ENCODE measurements at regions not wholly inside any gene's neighbourhood (a gene's known extent, or its start where the extent isn't known, plus 50 kb on each side); places are given as distances from the start of the nearest gene placed in this dataset.

DNA sequence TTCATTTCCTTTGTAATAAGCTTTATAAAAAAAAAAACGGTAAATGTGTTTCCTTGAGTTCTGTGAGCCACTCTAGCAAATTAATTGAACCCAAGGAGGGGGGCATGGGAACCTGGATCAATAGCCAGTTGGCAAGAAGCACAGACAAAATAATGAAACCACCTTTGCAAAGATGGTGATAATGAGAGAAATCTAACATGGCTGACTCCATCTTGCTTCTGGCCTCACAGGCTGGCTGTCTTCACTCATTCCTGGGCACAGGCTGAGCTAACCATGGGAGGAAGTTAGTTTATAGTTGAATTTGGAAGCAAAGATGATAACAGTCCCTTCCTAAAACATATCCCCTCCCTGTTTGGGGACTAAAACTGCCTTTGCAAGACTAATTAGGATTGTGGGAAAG, 95.1 kb downstream of the B3GNT2 start:
- Histone ChIP-seq H4K20me1 (ENCODE audit: control insufficient read depth, insufficient read depth, low read length, poor library complexity, severe bottlenecking) (no peaks in the 10 kb centered on the region), H2AFZ (ENCODE audit: insufficient read depth, low read depth, low read length, poor library complexity, severe bottlenecking) (no peak overlapping the region), H3K4me1 (ENCODE audit: control insufficient read depth in 2 of 2, insufficient read depth in 2 of 2, low read length in 2 of 2) (peaks cover 10 to 14% of the 10 kb centered on the region in 2 donors), H3K79me2 (ENCODE audit: control insufficient read depth, insufficient read depth, low read length) (no peaks in the 10 kb centered on the region), H3K4me2 (replicated peaks; ENCODE audit: low read depth, low read length, poor library complexity, severe bottlenecking) (no peak overlapping the region), H3K9me3 (ENCODE audit: control extremely low read depth in 1 of 3, control insufficient read depth in 2 of 3, insufficient read depth in 1 of 3, low read length in 2 of 3) (peaks cover 0 to 9% (median 0%) of the 10 kb centered on the region in 3 donors), H3K9ac (ENCODE audit: low read length) (no peak overlapping the region), H3K27me3 (replicated peaks in 1 of 4; ENCODE audit: control extremely low read depth in 1 of 4, control insufficient read depth in 3 of 4, insufficient read depth in 4 of 4, low read length in 3 of 4) (peaks cover 0 to 3% (median 0%) of the 10 kb centered on the region in 4 experiments), H3K36me3 (replicated peaks in 1 of 2; ENCODE audit: control extremely low read depth in 1 of 2, control insufficient read depth in 1 of 2, extremely low read depth in 1 of 2, insufficient read depth in 2 of 2, low read length in 1 of 2) (no peaks in the 10 kb centered on the region), H3K27ac (ENCODE audit: low read length in 2 of 2) (no peak overlapping the region), H3K4me3 (ENCODE audit: control extremely low read depth in 1 of 5, extremely low read depth in 1 of 5, insufficient read depth in 1 of 5, low read depth in 2 of 5, low read length in 4 of 5) (no peak overlapping the region)
- Mint-ChIP-seq H3K4me1 (peaks cover 8% of the 10 kb centered on the region), H3K9me3 (ENCODE audit: insufficient read depth) (no peaks in the 10 kb centered on the region), H3K4me3 (no peak overlapping the region), H3K27me3 (peaks cover 3% of the 10 kb centered on the region), H3K27ac (no peak overlapping the region)
- TF ChIP-seq, protein P1, sequence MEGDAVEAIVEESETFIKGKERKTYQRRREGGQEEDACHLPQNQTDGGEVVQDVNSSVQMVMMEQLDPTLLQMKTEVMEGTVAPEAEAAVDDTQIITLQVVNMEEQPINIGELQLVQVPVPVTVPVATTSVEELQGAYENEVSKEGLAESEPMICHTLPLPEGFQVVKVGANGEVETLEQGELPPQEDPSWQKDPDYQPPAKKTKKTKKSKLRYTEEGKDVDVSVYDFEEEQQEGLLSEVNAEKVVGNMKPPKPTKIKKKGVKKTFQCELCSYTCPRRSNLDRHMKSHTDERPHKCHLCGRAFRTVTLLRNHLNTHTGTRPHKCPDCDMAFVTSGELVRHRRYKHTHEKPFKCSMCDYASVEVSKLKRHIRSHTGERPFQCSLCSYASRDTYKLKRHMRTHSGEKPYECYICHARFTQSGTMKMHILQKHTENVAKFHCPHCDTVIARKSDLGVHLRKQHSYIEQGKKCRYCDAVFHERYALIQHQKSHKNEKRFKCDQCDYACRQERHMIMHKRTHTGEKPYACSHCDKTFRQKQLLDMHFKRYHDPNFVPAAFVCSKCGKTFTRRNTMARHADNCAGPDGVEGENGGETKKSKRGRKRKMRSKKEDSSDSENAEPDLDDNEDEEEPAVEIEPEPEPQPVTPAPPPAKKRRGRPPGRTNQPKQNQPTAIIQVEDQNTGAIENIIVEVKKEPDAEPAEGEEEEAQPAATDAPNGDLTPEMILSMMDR (IDR thresholded peaks at IDR 0.05): no peak
- TF ChIP-seq EZH2 (IDR thresholded peaks at IDR 0.05; ENCODE audit: borderline replicate concordance, insufficient read depth, low read depth, low read length, poor library complexity, severe bottlenecking): no peak
- CTCF ChIA-PET: no interaction called here
- no CpG with 5 or more reads among the region's 1 CpG for WGBS (ENCODE audit: insufficient coverage)
- no peak for ATAC-seq (ENCODE audit: low read depth)
- intact Hi-C loops (cut with micrococcal nuclease): no loop called here
- DNase-seq: no peak
- POLR2A ChIA-PET: no interaction called here

DNA sequence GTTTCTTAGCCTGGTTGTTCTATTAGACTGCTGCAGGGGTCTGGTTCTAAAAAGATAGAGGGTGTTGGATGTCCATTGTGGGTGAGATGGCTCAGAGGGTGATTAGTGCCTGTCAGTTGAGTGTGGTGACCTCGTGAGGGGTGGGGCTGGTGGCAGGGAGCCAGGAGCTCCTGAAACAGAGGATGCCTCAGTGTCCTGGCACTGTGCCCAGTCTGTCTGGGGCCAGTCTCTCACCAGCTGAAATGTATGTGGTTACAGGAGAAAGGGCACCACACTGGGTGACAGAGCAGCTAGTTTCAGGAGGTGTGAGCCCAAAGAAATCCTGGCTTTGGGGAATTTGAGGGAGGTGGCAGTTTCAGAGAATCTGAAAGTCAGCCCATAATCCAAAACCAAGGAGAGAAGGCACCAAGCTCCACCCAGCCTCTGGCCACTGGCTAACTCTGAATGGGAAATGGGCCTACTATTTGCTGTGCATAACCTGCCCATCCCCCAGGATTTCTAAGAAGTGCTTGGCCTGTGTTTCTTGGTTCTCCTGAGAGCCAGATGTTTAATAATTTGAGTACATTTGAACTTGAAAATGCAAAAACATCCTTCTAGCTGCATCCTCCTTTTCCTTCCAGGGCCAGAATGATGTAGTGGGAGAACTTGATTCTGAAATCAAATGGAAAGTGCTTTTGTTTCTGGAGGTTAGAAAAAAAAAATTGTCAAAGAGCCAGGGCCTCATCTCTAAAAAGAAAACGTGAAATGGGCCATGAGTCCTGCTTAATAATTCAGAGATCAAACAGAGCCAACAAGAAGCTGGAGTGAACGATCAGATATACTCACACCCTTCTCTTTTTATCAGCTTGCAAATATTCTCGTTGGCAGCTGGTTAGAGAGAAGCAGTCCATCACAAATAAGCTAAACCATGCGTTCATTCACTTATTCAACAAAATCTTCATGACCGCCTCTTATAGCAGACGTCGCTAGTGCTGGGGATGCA, 92.3 kb downstream of the B3GNT2 start:
- WGBS (ENCODE audit: insufficient coverage): 82% methylated on average over 7 of the region's 8 CpGs
- Histone ChIP-seq H4K20me1 (ENCODE audit: control insufficient read depth, insufficient read depth, low read length, poor library complexity, severe bottlenecking) (no peaks in the 10 kb centered on the region), H3K27me3 (replicated peaks in 1 of 4; ENCODE audit: control extremely low read depth in 1 of 4, control insufficient read depth in 3 of 4, insufficient read depth in 4 of 4, low read length in 3 of 4) (no peaks in the 10 kb centered on the region), H3K4me2 (replicated peaks; ENCODE audit: low read depth, low read length, poor library complexity, severe bottlenecking) (no peak overlapping the region), H3K27ac (ENCODE audit: low read length in 2 of 2) (no peak overlapping the region), H2AFZ (ENCODE audit: insufficient read depth, low read depth, low read length, poor library complexity, severe bottlenecking) (no peak overlapping the region), H3K9me3 (ENCODE audit: control extremely low read depth in 1 of 3, control insufficient read depth in 2 of 3, insufficient read depth in 1 of 3, low read length in 2 of 3) (peaks cover 0 to 30% (median 14%) of the 10 kb centered on the region in 3 donors), H3K4me1 (ENCODE audit: control insufficient read depth in 2 of 2, insufficient read depth in 2 of 2, low read length in 2 of 2) (peaks cover 1 to 3% of the 10 kb centered on the region in 2 donors), H3K9ac (ENCODE audit: low read length) (no peak overlapping the region), H3K4me3 (ENCODE audit: control extremely low read depth in 1 of 5, extremely low read depth in 1 of 5, insufficient read depth in 1 of 5, low read depth in 2 of 5, low read length in 4 of 5) (no peak overlapping the region), H3K79me2 (ENCODE audit: control insufficient read depth, insufficient read depth, low read length) (no peaks in the 10 kb centered on the region), H3K36me3 (replicated peaks in 1 of 2; ENCODE audit: control extremely low read depth in 1 of 2, control insufficient read depth in 1 of 2, extremely low read depth in 1 of 2, insufficient read depth in 2 of 2, low read length in 1 of 2) (no peaks in the 10 kb centered on the region)
- CTCF ChIA-PET: interaction anchor here (2.1 kb wide), 1 partner anchor 13 kb away, joined by 6 read pairs; no protein-coding TSS in a partner anchor
- H3K27ac Mint-ChIP-seq: no peak overlapping the region
- H3K9me3 Mint-ChIP-seq (ENCODE audit: insufficient read depth): peaks cover 9% of the 10 kb centered on the region
- DNase-seq (no peak), ATAC-seq (ENCODE audit: low read depth) (no peak)
- TF ChIP-seq, protein P1 (IDR thresholded peaks at IDR 0.05): no peak
- TF ChIP-seq EZH2 (IDR thresholded peaks at IDR 0.05; ENCODE audit: borderline replicate concordance, insufficient read depth, low read depth, low read length, poor library complexity, severe bottlenecking): no peak
- peaks cover 2% of the 10 kb centered on the region for H3K4me1 Mint-ChIP-seq
- no peak overlapping the region for H3K4me3 Mint-ChIP-seq
- POLR2A ChIA-PET: no interaction called here
- no peaks in the 10 kb centered on the region for H3K27me3 Mint-ChIP-seq
- intact Hi-C loops (cut with micrococcal nuclease): no loop called here

Measured in B cell (primary cell).